GM21515 (cell line): ENCODE measurements at regions not wholly inside any gene's neighbourhood (a gene's known extent, or its start where the extent isn't known, plus 50 kb on each side); places are given as distances from the start of the nearest gene placed in this dataset.
A peak's percentile ranks its signal among the peaks of the same experiment; 100 is the strongest.

Experiments
- ATAC-seq: cut with Tn5 transposase; IDR thresholded peaks from one replicate; pipeline ENCODE4 v1.9.1; 2021; ENCODE audit not compliant: unreplicated experiment

- no peak for ATAC-seq
Observed at GRCh38 chr10:70966646-70967553, 78.5 kb upstream of the PCBD1 start.

GRCh38 chr10:70967591-70968587 is 79.5 kb upstream of the PCBD1 start:
- ATAC-seq, result no peak

GRCh38 chr10:70969188-70969587 is 80.8 kb upstream of the PCBD1 start:
- no peak for ATAC-seq

- no peak for ATAC-seq
Observed at GRCh38 chr10:70970830-70971229, 82.5 kb upstream of the PCBD1 start.

GRCh38 chr10:70973275-70973674 is 84.9 kb upstream of the PCBD1 start:
- no peak for ATAC-seq

- ATAC-seq, result no peak
Observed at GRCh38 chr10:70974351-70974901, 86.1 kb upstream of the PCBD1 start.

GRCh38 chr10:70974920-70975319 is 86.6 kb upstream of the PCBD1 start:
- no peak for ATAC-seq

GRCh38 chr10:70976063-70976695 is 87.8 kb upstream of the PCBD1 start:
- no peak for ATAC-seq

GRCh38 chr10:70977625-70978024 is 89.3 kb upstream of the PCBD1 start:
- no peak for ATAC-seq

- no peak for ATAC-seq
Observed at GRCh38 chr10:70978181-70978580, 89.8 kb upstream of the PCBD1 start.

- no peak for ATAC-seq
Observed at GRCh38 chr10:70978816-70979480, 90.6 kb upstream of the PCBD1 start.

- ATAC-seq, result no peak
Observed at GRCh38 chr10:70980687-70981086, 92.3 kb upstream of the PCBD1 start.

GRCh38 chr10:70981171-70981836 is 92.9 kb upstream of the PCBD1 start:
- ATAC-seq, result no peak

GRCh38 chr10:70981936-70982335 is 93.6 kb upstream of the PCBD1 start:
- no peak for ATAC-seq

GRCh38 chr10:70982443-70982842 is 94.1 kb upstream of the PCBD1 start:
- ATAC-seq, result peak; percentile 65

- ATAC-seq, result no peak
Observed at GRCh38 chr10:70984986-70985722, 96.8 kb upstream of the PCBD1 start.

- no peak for ATAC-seq
Observed at GRCh38 chr10:70985824-70986622, 97.7 kb upstream of the PCBD1 start.

GRCh38 chr10:70986623-70986950 is 98.2 kb upstream of the PCBD1 start:
- ATAC-seq, result no peak
